Kidney glomerular epithelial cell (primary cell): ENCODE measurements at regions not wholly inside any gene's neighbourhood (a gene's known extent, or its start where the extent isn't known, plus 50 kb on each side); places are given as distances from the start of the nearest gene placed in this dataset.
A peak's percentile ranks its signal among the peaks of the same experiment; 100 is the strongest.

Source experiments
- DNase-seq: peaks from one replicate; lab custom pipeline; 2025; lab: John Stamatoyannopoulos, UW

DNA sequence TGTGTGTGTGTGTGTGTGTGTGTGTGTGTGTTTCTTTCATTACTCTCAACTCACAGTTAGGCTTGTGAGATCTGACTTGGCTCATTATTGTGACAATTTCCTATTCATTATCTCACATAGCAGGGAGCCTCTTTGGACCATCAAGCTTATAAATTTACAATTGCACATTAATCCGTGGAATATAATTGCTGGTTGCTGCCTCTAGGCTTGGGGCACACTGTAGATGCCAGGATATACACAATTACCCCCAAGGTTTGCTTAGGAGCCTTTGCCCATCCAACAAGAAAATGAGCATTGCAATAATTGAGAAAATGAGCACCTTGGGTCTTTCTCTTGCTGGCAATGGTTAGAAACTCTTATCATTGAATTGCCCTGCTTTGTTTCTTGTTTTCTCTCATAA lies 161.6 kb upstream of the DMRTA1 start:
- DNase-seq: no peak

DNA sequence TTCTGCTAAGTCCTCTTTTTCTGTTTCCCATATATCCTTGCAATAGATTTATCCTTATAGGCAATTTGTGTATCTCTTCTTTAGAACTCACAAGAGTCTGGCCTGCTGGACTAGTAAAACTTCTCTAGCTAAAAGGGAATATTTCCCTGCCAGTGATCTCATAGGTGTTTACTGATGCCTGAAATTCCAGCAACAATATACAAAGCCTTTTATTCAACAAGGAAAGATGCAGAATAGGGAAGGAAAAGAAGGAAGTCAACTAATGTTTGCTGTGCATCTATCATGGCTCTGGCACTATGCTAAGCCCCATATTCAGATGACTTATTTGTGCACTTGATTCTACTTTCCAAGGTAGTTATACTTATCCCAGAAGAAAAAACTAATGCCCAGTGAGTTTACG lies 160.0 kb upstream of the DMRTA1 start:
- peak; percentile 18 for DNase-seq

DNA sequence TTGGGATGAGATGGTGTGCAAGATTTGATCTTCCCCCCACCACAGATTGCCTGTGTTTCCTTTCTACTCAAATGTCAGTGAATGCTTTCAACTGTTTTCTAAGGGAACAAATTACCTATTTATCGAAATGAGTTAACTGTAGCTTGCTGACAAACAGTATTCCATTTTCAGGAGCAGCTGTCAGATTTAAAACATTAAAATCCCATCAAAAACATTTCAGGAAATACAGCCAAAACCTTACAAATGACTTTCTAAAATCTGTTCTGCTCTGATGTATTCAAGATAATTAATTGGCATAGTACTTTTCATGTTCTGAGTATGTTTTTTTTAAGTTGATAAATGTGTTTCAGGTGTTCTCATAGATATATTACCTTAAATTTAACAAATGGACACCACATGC lies 158.0 kb upstream of the DMRTA1 start:
- DNase-seq: no peak

DNA sequence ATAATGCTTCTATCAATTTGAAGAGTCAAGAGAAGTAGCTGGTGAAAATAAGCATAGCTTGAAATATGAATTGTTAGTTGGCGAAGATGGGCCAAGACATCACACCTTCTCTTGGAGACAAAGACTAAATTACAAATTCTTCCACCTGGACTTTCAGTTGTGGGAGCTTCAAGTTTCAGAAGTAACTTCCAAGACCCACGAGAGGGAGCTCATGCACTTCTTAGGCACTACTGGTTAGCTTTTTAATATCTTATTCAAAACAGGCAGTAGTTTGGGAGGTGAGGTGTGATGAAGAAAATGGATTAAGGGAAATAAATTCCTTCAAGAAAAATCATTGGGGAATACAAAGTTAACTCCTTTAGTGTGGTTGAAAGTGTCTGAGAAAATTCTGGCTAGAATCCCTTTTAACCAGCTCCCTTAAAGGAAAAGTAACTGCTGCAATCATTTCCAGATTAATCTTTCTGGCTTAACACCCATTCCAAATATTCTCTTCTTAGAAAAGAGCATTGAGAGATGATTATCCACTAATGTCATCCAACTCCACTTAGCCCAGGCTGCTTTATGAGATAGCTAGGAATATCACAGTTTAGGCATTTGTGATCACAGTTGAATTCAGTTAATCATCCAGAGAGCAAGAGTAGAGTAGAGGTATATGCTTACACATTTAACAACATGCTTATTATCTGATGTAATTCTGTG lies 139.5 kb upstream of the DMRTA1 start:
- DNase-seq: peak; percentile 76

DNA sequence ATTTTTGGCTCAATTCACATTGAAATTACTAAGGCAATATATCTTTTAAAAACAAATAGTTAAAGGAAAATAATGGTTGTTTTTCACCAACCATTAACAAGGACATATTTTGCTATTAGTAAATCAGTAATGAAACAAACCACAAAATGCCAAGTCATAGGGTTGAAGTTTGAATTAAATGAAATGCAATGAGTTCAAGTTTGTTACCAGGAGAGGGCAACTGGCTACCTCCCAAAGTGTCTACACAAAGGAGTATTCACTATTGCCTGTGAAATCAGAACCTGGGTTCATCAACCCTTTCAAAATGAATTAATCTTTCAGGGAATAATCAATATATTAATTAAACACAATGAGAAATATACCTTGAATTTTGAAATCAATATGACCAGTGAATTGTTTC lies 138.4 kb upstream of the DMRTA1 start:
- DNase-seq: peak; percentile 82

DNA sequence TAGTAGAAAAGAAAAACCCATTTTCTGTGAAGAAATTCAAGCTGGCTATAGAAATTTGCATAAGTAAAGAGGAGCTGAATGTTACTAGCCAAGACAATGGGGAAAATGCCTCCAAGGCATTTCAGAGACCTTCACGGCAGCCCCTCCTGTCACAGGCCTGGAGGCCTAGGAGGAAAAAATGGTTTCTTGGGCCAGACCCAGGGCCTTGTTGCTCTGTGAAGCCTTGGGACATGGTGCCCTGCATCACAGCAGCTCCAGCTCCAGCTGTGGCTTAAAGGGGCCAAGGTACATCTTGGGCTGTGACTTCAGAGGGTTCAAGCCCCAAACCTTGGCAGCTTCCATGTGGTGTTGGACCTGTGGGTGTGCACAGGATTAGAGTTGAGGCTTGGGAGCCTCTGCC lies 130.0 kb upstream of the DMRTA1 start:
- no peak for DNase-seq

DNA sequence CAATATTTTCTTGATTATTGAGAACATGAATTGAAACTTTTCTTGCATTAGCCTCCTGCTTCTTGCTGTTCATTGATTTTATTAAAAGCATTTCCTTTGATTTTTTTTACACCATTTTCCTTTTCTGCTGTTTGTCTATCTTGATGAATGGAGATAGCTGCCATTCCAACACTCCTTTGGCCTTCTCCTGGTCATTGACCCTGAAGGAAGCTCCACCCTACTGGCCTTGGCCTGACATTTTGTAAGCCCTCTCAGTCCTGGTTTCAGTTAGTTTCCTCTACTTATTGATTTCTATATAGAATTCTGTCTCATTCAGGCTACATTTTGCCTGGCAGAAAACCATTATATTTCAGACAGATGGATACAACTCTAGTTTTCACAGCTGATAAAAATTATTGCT lies 115.1 kb upstream of the DMRTA1 start:
- peak; percentile 3 for DNase-seq

DNA sequence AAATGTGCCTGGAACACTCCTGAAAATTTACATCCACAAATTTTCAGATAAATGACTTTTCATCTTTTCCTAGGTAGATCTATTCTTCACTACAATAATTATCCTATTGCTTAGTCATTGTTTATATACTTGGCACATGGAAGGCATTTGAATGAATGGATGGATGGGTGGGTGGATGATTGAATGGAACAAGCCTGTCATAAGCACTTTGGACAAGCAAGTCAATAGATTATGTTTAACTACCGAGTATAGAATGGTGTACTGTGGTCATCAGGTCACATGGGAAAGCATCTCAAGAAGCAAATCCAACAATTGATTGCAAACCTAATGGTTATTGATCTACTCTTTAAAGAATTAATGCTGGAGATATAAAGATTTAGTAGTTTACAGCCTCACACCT lies 114.4 kb upstream of the DMRTA1 start:
- DNase-seq: no peak

DNA sequence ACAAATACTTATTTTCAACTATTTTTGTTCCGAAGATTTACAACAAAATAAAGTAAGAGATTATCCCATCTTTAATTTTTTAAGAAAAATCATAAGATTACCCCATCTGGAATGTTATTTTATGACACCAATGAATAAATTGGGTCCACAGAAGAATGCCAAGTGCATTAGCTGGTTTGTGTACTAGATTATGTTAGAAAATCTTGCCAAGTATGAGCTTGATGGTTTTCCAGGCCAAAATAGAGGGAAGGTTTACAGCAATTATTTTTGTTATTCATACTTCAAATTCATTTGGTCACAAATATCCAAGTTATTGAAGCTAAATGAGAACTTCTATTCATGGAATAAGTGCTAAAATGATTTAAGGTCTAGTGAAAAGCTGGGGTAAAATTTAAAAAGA lies 109.4 kb upstream of the DMRTA1 start:
- no peak for DNase-seq

DNA sequence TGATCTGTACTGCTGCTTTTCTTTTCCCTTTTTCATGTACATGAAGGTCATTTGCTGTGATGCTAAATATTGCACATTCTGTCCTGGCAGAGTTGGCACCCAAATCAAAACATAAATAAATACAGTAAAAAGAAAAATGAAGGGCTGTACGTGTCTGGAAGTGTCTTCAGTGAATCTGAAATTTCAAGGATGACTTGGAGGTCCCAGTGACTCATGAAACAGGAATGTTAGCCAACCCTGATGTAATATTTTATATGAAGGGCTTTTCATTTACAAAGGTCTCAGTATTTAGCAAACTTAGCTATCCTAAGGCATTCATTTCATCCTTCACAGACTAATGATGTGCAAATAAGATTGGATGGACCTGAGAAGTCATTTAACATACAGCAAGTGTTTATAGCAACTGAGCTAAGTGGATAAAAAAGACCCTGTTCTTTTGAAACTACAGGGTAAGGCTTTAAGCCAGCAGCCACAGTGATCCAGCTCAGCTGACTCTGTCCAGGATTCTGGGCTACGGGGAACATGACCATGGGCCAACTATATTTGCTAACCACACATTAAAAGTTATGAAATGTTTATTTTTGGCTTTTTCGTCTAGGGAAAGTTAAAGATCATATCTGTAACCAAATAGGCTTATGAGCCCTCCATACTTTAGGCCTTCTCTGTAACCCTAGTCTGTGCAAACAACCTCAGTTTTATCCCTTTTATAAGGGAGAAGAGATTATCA lies 104.0 kb upstream of the DMRTA1 start:
- peak; percentile 59 for DNase-seq

DNA sequence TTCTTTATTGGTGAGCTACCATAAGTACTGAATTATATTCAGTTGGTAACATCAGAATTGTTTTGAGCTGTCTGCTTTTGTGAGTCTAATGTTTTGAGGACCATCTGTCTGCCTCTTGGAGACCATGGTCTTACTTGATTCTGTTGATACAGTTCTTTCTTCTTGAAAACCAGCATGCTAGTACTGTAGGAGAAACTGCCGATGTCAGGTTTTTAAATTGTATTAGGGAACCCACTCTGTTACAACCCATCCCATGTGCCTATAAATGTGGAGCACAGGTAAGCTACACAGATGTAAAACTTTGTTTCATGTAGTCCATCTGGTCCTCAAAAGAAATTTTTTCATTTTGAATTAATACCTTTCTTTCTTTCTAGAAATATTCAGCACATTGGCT lies 103.4 kb upstream of the DMRTA1 start:
- no peak for DNase-seq

DNA sequence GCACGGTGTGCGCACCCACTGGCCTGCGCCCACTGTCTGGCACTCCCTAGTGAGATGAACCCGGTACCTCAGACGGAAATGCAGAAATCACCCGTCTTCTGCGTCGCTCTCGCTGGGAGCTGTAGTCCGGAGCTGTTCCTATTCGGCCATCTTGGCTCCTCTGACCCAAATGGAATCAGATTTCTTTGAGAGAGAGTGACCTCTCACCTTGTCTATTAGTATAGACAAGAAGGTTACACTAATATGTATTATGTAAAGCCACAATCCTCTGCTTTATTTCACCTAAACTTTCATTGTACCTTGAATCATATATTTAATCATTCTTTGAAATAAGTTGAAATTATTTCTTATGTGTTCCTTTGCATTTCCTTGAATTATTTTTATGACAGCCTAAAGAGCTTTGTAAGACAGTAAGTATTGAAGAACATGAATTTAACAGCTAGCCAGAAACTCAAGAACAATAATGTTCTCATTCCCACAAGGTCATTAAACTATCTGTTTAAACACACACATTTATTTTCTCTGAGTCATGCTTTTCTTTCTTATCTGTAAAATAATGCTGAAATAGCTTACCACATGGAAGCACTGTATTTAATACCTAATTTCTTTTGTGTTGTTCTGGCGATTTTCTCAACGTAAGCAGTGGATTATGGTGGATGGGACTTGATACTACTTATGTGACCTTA lies 91.8 kb upstream of the DMRTA1 start:
- peak; percentile 8 for DNase-seq

DNA sequence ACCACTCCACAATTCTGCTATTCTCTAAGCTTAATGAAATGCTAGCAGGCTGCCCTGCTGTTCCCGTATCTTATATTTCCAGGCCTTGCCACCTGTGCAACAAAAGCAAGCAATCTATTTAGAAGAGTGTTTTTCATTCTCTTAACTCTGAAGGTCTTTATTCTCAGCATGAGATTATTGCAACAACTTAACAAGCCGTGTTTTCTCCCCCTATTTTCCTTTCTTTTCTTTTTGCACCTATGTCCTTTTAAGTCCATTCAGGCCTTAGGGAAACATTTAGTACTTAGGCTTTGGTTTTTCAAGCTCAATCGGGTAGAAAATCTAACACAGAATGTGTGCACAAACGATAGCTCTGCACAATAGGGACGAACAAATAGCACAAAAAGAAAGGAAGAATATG lies 89.6 kb upstream of the DMRTA1 start:
- no peak for DNase-seq

DNA sequence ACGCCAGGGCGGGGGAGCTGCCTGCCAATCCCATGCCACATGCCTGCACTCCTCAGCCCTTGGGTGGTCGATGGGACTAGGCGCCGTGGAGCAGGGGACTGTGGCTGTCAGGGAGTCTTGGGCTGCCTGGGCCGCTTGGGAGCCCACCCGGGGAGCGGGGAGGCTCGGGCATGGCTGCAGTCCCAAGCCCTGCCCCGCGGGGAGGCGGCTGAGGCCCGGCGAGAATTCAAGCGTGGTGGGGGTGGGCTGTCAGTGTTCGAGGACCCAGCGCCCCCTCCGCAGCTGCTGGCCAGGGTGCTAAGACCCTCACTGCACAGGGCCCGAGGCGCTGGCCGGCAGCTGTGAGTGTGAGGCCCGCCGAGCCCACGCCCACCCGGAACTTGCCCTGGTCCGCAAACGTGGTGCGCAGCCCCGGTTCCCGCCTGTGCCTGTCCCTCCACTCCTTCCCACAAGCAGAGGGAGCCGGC lies 83.2 kb upstream of the DMRTA1 start:
- DNase-seq: no peak

DNA sequence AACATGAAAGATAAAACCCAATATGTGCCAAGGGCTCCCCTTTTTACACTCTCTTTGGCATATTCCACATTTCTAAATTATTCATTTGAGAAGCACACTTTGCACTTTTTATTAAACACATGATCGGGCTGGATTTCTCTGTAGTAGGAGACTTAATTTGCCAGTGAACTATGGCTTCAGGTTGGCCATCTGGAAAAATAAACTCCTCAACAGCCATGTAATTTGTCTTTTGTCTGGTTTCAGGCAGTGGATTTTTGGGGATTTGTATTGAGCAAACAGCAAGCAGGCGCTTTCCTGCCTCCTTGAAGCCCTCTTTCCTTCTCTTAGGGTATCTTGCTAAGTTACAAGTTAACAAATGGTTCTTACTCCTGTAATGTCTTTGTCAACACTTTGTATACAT lies 73.0 kb upstream of the DMRTA1 start:
- DNase-seq: no peak

DNA sequence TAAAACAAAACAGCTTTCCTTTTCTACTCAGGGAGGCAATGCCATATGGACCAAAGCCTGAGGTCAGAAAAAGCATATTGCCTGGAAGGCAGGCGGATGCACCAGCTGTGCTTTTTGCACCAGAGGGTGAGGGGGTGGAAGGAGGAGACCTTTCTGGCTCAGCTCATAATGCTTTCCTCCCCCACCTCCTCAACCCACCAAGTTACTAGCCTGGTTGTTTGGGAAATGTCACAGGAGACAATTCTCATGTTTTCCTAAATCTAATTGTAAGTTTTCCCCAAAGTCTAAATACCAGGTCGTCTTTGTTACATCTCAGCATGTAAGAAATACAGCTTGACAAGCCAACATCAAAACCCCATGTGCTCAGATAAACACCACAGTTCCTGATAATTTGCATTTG lies 72.6 kb upstream of the DMRTA1 start:
- DNase-seq: no peak

DNA sequence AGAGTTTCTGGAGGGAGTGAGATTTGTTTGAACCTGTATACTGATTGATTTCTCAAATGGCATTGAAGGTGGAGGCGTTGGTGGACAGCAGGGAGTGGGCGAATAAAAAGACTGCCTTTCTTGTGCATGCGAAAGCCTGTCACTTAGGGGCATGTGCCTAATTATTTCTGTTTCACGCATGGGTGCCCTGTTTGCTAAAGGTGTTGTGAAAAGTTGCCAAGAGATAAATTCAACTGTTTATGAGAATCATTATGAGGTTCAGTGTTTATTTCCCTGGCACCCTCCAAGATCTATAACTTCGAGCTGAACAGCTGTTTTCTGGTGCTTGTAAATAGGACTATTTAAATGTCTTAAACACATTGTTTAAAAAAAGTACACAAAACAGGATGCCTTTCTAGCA lies 67.4 kb upstream of the DMRTA1 start:
- no peak for DNase-seq

DNA sequence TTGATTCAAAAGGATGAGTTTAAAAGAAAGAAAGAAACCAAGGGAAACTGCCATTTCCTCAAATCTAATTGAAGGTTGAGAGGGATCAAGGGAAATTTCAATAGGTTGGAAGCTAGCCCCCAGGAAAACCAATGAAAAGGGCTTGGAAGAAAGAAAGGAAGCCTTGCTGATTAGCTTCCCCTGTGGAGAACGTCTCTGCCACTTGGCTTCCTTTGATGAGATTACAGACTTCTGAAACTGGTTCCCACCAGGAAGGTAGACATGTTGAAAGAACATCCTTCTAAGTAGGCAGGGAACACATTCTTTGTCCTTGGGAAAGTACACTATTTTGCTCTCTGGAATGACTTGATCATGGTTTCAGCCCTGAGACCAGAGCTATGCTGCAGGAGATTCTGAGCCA lies 65.5 kb upstream of the DMRTA1 start:
- no peak for DNase-seq

DNA sequence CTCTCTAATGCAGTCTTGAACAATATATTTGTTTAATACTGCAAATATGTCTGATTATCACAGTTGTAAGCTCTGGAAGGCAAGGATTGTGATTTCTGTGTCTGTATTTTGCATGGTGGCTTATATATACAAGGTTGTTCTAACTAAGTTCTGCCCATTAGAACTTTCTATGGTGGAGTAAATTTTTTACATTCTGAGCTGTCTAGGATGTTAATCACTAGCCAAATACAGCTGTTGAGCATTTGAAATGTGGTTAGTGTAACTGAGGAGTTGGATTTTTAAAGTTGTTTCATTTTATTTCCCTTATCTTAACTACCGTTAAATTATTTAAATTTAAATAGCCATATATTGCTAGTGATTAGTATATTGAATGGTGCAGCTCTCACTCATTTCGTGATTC lies 64.3 kb upstream of the DMRTA1 start:
- DNase-seq: no peak

DNA sequence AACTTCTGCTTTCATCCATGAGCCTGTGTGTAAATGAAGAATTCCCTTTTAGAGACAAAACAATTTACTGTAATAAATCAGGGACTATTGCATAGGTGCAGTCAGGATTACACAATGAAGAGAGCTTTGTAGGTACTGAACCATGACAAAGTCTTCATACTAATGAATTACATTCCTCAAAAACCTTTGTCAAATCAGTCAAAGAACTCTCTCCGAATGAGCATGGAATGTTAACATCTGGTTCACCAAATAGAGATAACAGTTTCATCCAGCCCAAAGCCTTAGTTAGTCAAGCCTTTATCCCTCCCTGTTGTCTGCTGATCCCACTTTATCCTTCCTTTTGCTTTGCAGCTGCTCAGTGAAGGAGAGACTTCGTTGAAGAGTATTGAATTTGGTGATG lies 62.9 kb upstream of the DMRTA1 start:
- peak; percentile 83 for DNase-seq

DNA sequence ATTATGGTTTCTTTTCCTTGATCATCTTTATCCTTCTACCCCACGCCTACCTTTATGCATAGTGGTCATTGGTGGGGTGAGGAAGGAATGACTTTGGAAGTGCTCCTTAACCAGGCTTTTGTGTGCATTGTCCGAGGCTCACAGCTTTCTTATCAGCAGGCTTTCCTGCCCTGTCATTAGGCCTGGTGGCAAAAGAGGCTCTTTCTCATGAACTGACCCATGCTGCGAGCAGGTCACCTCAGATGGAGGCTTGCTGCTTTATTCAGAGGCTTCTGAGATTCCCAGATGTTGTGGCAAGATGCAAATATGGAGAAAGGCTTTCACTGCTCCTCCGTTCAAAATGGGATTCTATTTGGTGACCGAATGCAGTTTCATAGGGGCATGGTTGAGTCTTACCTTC lies 57.4 kb upstream of the DMRTA1 start:
- DNase-seq: no peak

DNA sequence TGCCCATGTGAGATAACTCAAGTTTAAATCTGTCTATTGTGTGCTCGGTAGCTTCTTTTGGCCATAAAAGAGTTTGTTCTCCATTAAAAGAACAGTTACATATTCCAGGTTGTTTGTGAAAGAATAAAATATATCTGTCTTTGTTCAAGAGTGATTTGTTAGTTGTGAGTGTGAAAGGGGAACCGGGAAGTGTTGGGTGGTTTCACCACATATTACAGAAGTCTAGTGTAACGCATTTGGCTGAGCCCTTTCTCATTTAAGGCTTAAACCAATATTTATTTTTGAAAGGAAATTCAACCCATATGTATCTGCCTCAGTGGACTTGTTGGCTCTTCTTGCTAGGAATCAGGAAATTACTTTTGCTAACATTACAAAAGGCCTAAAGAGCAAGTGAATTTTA lies 54.1 kb upstream of the DMRTA1 start:
- no peak for DNase-seq

DNA sequence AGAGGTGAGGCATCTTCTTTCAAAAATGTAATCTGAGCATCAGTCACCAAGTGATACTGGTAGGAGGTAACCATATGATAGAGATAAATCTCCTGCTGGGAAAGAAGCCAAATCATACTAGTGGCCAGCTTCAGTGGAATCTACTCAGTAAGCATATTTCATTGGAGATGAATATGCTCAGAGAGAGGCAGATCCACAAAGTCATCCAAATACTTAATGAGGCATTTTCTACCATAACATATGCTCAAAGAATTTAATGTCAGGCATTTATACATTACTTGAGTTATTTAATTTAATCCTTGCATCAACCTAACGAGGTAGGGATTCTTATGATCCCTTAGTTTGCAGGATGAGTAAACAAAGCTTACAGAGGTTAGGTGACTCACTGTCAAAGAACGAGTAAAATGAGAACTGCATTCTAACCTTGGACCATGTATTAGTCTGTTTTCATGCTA lies 50.9 kb upstream of the DMRTA1 start:
- peak; percentile 90 for DNase-seq
